GM23338 (cell line): ENCODE measurements at regions not wholly inside any gene's neighbourhood (a gene's known extent, or its start where the extent isn't known, plus 50 kb on each side); places are given as distances from the start of the nearest gene placed in this dataset.

Source experiments
- ATAC-seq: fragments of 200-7000 bp; cut with Tn5 transposase; 3 replicates; pipeline ENCODE4 v1.9.1; 2020
- DNase-seq: peaks from one replicate; pipeline ENCODE4 v3.0.0-alpha.2; 2015; ENCODE audit warnings: low spot score
- H2AFZ ChIP-seq: fragments of 200-600 bp; sonication (generic); 2 replicates; pipeline ENCODE4 v1.8.0; 2016; ENCODE audit warnings: antibody characterized with exemption, mild to moderate bottlenecking, moderate library complexity
- H3F3A ChIP-seq: fragments of 200-600 bp; sonication (generic); replicated peaks from 2 replicates; pipeline ENCODE4 v1.8.0; 2017; ENCODE audit warnings: antibody characterized with exemption, mixed run types, low read depth
- H3K27ac ChIP-seq: fragments of 200-600 bp; sonication (generic); 2 replicates; pipeline ENCODE4 v1.6.1; 2016; ENCODE audit warnings: low read depth
- H3K27me3 ChIP-seq: fragments of 200-600 bp; sonication (generic); 2 replicates; pipeline ENCODE4 v1.8.0; 2016; ENCODE audit warnings: mild to moderate bottlenecking, mixed run types, moderate library complexity; ENCODE audit not compliant: insufficient read depth
- H3K36me3 ChIP-seq: fragments of 200-600 bp; sonication (generic); 2 replicates; pipeline ENCODE4 v1.8.0; 2016; ENCODE audit warnings: mild to moderate bottlenecking; ENCODE audit not compliant: insufficient read depth
- H3K4me1 ChIP-seq: fragments of 200-600 bp; sonication (generic); 2 replicates; pipeline ENCODE4 v1.8.0; 2016; ENCODE audit warnings: mild to moderate bottlenecking, moderate library complexity; ENCODE audit not compliant: insufficient read depth
- H3K4me2 ChIP-seq: fragments of 200-600 bp; sonication (generic); 2 replicates; pipeline ENCODE4 v1.7.1; 2017; ENCODE audit warnings: mixed run types
- H3K4me3 ChIP-seq: fragments of 200-600 bp; sonication (generic); 2 replicates; pipeline ENCODE4 v1.6.1; 2016; ENCODE audit warnings: mixed run types
- H3K79me2 ChIP-seq: fragments of 200-600 bp; sonication (generic); replicated peaks from 2 replicates; pipeline ENCODE4 v1.8.0; 2017; ENCODE audit warnings: mild to moderate bottlenecking; ENCODE audit not compliant: insufficient read depth
- H3K9me2 ChIP-seq: fragments of 200-600 bp; sonication (generic); 2 replicates; pipeline ENCODE4 v1.8.0; 2017; ENCODE audit not compliant: insufficient read depth
- H4K20me1 ChIP-seq: fragments of 200-600 bp; sonication (generic); replicated peaks from 2 replicates; pipeline ENCODE4 v1.8.0; 2017; ENCODE audit warnings: mild to moderate bottlenecking; ENCODE audit not compliant: insufficient read depth
- H3K27ac Mint-ChIP-seq: 2 replicates; pipeline ENCODE4 v1.8.0; 2020; ENCODE audit warnings: inconsistent platforms, mild to moderate bottlenecking, moderate library complexity, mixed read lengths
- H3K27me3 Mint-ChIP-seq: 3 replicates; pipeline ENCODE4 v1.8.0; 2022; ENCODE audit warnings: low read depth, mild to moderate bottlenecking, moderate library complexity, mixed read lengths, inconsistent platforms; ENCODE audit not compliant: insufficient read depth, poor library complexity
- H3K36me3 Mint-ChIP-seq: 3 replicates; pipeline ENCODE4 v1.8.0; 2021; ENCODE audit warnings: low read depth, mild to moderate bottlenecking, inconsistent platforms, moderate library complexity, mixed read lengths
- H3K4me1 Mint-ChIP-seq: 3 replicates; pipeline ENCODE4 v1.8.0; 2020; ENCODE audit warnings: mild to moderate bottlenecking, inconsistent platforms, mixed read lengths
- H3K4me3 Mint-ChIP-seq: 3 replicates; pipeline ENCODE4 v1.8.0; 2021; ENCODE audit warnings: moderate library complexity, mild to moderate bottlenecking, inconsistent platforms, mixed read lengths
- H3K9me3 Mint-ChIP-seq: 3 replicates; pipeline ENCODE4 v1.8.0; 2020; ENCODE audit warnings: moderate library complexity, mild to moderate bottlenecking, inconsistent platforms, mixed read lengths
- CREB1 ChIP-seq: fragments of 250-450 bp; sonication (Bioruptor Pico); IDR thresholded peaks from 2 replicates; pipeline ENCODE4 v1.5.0; 2020; ENCODE audit warnings: low read depth, mild to moderate bottlenecking, moderate library complexity
- EZH2 ChIP-seq: fragments of 200-600 bp; sonication (generic); IDR thresholded peaks from one replicate; pipeline ENCODE4 v1.8.0; 2017; ENCODE audit warnings: antibody characterized with exemption, mild to moderate bottlenecking, low read depth; ENCODE audit not compliant: unreplicated experiment
- EZH2phosphoT487 ChIP-seq: fragments of 200-600 bp; sonication (generic); IDR thresholded peaks from one replicate; pipeline ENCODE4 v1.8.1; 2018; ENCODE audit warnings: antibody characterized with exemption; ENCODE audit not compliant: unreplicated experiment
- NANOG ChIP-seq: IDR thresholded peaks from 2 replicates; pipeline ENCODE4 v1.6.1; 2016; ENCODE audit warnings: antibody characterized with exemption, borderline replicate concordance
- POLR2AphosphoS5 ChIP-seq: IDR thresholded peaks from 2 replicates; pipeline ENCODE4 v1.6.1; 2016; ENCODE audit warnings: antibody characterized with exemption, low read depth
- STAT1 ChIP-seq: IDR thresholded peaks from one replicate; pipeline ENCODE4 v1.6.1; 2016; ENCODE audit warnings: antibody characterized with exemption; ENCODE audit not compliant: unreplicated experiment
- ZNF331 ChIP-seq: fragments of 250-450 bp; sonication (Bioruptor Pico); IDR thresholded peaks from 2 replicates; pipeline ENCODE4 v1.5.0; 2020; ENCODE audit warnings: low read depth, mild to moderate bottlenecking, moderate library complexity
- TF ChIP-seq, protein P1 (sequence below): IDR thresholded peaks from one replicate; pipeline ENCODE4 v1.6.1; 2018; ENCODE audit warnings: antibody characterized with exemption; ENCODE audit not compliant: unreplicated experiment
- TF ChIP-seq, protein P2 (sequence below): IDR thresholded peaks from 2 replicates; pipeline ENCODE4 v1.6.1; 2016; ENCODE audit warnings: antibody characterized with exemption
- TF ChIP-seq, protein P3 (sequence below), 2 experiments: fragments of 200-600 bp in 1 of 2; sonication (generic) in 1 of 2; conservative IDR thresholded peaks; 2 replicates each; pipeline versions ENCODE4 v1.5.1 to v1.6.1; 2016 to 2017; ENCODE audit warnings: antibody characterized with exemption in 2 of 2, low read depth in 2 of 2, mild to moderate bottlenecking in 2 of 2, moderate library complexity in 1 of 2

DNA sequence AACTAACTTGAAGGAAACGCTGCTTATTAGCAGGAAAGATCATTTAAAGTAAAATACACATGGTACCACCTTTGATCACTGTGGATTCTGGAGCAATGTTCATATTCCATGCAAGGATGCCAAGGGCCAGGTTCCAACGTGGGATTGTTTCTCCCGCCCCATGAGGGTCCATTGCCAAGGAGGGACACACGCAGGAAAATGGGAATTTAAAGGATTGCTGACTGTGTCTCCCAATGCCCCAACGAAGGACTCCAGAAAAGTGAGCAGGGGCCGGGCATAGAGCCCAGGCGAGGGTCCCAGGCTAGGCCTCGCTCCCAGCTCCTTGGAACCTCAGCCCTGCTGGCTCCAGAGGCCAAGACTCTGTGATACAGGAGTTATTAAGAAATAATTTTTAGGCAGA, 111.2 kb downstream of the DACT2 start (continued):
- TF ChIP-seq, protein P1, sequence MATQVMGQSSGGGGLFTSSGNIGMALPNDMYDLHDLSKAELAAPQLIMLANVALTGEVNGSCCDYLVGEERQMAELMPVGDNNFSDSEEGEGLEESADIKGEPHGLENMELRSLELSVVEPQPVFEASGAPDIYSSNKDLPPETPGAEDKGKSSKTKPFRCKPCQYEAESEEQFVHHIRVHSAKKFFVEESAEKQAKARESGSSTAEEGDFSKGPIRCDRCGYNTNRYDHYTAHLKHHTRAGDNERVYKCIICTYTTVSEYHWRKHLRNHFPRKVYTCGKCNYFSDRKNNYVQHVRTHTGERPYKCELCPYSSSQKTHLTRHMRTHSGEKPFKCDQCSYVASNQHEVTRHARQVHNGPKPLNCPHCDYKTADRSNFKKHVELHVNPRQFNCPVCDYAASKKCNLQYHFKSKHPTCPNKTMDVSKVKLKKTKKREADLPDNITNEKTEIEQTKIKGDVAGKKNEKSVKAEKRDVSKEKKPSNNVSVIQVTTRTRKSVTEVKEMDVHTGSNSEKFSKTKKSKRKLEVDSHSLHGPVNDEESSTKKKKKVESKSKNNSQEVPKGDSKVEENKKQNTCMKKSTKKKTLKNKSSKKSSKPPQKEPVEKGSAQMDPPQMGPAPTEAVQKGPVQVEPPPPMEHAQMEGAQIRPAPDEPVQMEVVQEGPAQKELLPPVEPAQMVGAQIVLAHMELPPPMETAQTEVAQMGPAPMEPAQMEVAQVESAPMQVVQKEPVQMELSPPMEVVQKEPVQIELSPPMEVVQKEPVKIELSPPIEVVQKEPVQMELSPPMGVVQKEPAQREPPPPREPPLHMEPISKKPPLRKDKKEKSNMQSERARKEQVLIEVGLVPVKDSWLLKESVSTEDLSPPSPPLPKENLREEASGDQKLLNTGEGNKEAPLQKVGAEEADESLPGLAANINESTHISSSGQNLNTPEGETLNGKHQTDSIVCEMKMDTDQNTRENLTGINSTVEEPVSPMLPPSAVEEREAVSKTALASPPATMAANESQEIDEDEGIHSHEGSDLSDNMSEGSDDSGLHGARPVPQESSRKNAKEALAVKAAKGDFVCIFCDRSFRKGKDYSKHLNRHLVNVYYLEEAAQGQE: no peak
- TF ChIP-seq POLR2AphosphoS5 (no peak), STAT1 (no peak), EZH2phosphoT487 (no peak), ZNF331 (CRISPR knock-in tag) (no peak), NANOG (no peak), EZH2 (no peak)

DNA sequence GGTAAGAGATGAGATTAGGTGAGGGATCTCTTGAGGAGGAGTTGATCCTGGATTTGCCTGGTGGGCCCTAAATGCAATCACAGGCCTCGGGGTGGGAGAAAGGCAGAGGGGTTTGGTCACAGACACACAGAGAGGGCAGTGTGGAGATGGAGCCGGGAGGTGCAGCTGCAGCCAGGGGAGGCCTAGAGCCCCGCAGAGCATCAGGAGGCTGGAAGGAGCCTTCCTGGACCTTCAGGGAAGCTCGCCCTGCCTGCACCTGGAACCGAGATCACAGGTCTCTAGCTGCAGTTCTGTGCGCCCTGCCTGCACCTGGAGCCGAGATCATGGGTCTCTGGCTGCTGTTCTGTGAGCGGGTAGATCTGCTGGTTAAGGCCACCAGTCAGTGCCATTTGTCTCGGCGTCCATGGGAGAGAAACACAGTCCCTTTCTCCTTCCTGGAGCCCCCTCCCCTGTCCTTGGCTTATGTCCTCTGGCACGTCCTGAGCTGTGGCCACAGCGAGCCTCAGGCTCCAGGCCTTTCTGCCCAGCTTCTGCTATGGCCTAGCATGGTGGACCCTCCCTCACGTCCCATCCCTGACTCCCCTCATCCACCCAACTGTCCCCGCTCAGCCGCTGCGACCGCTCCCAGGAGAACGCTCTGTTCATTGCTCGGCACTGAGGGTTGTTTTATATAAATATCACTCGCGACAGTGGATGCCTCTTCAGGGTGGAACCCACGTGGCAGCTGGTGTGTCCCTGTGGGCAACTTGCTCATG, 112.0 kb downstream of the DACT2 start:
- Mint-ChIP-seq H3K4me1 (peaks cover 34% of the 10 kb centered on the region), H3K27ac (no peak overlapping the region), H3K9me3 (peaks cover 16% of the 10 kb centered on the region), H3K4me3 (no peak overlapping the region), H3K27me3 (peaks cover 24% of the 10 kb centered on the region), H3K36me3 (peaks cover 6% of the 10 kb centered on the region; the same call in 1 of the 3 replicates)
- Histone ChIP-seq H3K4me3 (no peak overlapping the region), H2AFZ (no peak overlapping the region), H3F3A (no peaks in the 10 kb centered on the region), H4K20me1 (no peaks in the 10 kb centered on the region), H3K79me2 (no peaks in the 10 kb centered on the region), H3K9me2 (no peaks in the 10 kb centered on the region), H3K27ac (no peak overlapping the region), H3K36me3 (no peaks in the 10 kb centered on the region), H3K27me3 (no peaks in the 10 kb centered on the region), H3K4me2 (no peak overlapping the region), H3K4me1 (0 out of 2 replicates have a peak, but pooled peaks cover 3% of the 10 kb centered on the region)
- DNase-seq (no peak), ATAC-seq (no peak)
- TF ChIP-seq, protein P1: no peak
- TF ChIP-seq, protein P2, sequence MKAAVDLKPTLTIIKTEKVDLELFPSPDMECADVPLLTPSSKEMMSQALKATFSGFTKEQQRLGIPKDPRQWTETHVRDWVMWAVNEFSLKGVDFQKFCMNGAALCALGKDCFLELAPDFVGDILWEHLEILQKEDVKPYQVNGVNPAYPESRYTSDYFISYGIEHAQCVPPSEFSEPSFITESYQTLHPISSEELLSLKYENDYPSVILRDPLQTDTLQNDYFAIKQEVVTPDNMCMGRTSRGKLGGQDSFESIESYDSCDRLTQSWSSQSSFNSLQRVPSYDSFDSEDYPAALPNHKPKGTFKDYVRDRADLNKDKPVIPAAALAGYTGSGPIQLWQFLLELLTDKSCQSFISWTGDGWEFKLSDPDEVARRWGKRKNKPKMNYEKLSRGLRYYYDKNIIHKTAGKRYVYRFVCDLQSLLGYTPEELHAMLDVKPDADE: no peak
- TF ChIP-seq POLR2AphosphoS5 (no peak), CREB1 (CRISPR knock-in tag) (no peak)
- TF ChIP-seq, protein P3, sequence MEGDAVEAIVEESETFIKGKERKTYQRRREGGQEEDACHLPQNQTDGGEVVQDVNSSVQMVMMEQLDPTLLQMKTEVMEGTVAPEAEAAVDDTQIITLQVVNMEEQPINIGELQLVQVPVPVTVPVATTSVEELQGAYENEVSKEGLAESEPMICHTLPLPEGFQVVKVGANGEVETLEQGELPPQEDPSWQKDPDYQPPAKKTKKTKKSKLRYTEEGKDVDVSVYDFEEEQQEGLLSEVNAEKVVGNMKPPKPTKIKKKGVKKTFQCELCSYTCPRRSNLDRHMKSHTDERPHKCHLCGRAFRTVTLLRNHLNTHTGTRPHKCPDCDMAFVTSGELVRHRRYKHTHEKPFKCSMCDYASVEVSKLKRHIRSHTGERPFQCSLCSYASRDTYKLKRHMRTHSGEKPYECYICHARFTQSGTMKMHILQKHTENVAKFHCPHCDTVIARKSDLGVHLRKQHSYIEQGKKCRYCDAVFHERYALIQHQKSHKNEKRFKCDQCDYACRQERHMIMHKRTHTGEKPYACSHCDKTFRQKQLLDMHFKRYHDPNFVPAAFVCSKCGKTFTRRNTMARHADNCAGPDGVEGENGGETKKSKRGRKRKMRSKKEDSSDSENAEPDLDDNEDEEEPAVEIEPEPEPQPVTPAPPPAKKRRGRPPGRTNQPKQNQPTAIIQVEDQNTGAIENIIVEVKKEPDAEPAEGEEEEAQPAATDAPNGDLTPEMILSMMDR (conservative IDR thresholded peaks at IDR 0.05; ENCODE audit: low read depth in 2 of 2): no peak
